ENCODE measurements at regions not wholly inside any gene's neighbourhood (a gene's known extent, or its start where the extent isn't known, plus 50 kb on each side); places are given as distances from the start of the nearest gene placed in this dataset.

DNA sequence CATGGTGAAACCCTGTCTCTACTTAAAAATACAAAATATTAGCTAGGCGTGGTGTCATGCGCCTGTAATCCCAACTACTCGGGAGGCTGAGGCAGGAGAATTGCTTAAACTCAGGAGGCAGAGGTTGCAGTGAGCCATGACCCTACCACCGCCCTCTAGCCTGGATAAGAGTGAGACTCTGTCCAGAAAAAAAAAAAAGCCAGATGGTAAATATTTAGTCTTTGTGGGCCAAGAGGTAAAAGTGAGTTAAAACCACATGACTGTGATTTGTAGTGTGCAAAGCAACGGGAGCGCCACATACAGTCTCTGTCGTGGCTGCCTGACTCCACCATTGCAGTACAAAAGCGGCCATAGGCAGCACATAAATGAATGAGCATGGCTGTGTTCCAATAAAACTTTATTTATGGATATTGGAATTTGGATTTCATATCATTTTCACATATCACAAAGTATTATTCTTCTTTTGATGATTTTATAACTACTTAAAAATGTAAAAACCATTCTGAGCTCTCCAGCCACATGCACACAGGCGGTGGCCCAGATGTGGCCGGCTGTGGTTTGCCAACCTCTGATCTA is 51.8 kb upstream of the CASZ1 start:
- no peak for TF ChIP-seq JUND (IDR thresholded peaks at IDR 0.05; ENCODE audit: low read depth)
- in situ Hi-C loops (cut with HindIII; ENCODE audit: low pct_unique_long_range_greater_than_20kb, low sequenced_read_pairs): no loop called here
- DNase-seq (ENCODE audit: low read depth in 1 of 2, low spot score in 1 of 2): no peak

DNA sequence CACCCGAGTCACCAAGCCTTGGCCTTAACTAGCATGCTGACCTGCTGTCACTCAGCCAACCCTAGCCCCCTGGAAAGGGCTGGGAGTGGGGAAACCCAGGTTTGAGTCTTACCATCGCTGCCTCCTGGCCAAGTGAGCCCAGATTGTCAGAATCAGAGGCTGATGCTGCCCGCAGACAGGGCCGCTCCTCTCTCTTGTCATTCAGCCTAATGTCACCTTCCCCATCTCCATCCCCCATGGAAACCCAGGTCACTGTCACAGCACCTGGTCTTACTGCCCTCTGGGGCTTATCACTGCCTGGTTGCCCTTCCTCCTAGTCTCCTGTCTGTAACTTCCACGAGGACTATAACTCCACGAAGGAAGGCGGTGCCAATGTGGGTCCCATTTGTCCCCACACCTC is 53.6 kb upstream of the CASZ1 start:
- TF ChIP-seq JUND (IDR thresholded peaks at IDR 0.05; ENCODE audit: low read depth): no peak
- in situ Hi-C loops (cut with HindIII; ENCODE audit: low pct_unique_long_range_greater_than_20kb, low sequenced_read_pairs): no loop called here
- DNase-seq (ENCODE audit: low read depth in 1 of 2, low spot score in 1 of 2): no peak

DNA sequence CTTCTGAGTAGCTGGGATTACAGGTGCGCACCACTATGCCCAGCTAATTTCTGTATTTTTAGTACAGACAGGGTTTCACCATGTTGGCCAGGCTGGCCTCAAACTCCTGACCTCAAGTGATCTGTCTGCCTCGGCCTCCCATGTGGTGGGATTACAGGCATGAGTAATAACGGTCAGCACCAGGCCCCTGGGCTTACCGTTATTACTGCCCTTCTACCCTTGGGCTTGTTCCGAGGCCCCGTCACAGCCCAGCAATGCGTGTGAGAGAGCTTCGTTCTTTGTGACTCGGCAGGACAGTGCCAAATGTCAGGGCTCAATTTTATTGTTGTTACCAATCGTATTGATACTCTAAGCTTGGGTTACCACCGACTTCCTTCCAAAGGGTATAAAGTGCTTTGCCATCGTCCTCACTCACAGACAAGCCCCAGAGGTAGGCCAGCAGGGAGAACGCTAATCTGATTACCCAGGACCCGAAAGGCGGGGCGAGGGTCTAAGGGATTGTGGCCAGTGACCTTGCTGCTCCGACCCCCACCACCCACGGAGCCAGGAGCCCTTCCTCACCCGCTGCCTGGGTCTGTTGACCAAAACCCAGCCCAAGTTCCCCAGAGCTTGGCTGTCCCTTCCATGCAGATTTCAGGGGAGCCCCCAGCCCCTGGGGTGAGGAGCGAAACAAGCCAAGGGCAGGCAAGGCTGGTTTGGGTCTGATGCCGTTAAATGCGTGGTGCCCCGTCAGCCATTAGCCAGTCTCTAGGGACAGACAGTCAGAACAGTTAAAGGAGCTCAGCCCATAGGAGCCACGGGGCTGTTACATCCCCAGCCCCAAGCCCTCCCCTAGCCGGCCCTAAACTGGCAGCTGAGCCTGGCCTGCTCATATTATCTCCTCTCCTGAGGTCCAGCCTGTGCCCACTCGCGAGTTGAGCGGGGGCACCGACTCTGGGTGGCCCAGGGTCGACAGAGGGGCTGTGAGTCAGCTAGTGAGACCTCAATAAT is 54.9 kb upstream of the CASZ1 start:
- in situ Hi-C loops (cut with HindIII; ENCODE audit: low pct_unique_long_range_greater_than_20kb, low sequenced_read_pairs): no loop called here
- TF ChIP-seq JUND (IDR thresholded peaks at IDR 0.05; ENCODE audit: low read depth): no peak
- DNase-seq (ENCODE audit: low read depth in 1 of 2, low spot score in 1 of 2): no peak

DNA sequence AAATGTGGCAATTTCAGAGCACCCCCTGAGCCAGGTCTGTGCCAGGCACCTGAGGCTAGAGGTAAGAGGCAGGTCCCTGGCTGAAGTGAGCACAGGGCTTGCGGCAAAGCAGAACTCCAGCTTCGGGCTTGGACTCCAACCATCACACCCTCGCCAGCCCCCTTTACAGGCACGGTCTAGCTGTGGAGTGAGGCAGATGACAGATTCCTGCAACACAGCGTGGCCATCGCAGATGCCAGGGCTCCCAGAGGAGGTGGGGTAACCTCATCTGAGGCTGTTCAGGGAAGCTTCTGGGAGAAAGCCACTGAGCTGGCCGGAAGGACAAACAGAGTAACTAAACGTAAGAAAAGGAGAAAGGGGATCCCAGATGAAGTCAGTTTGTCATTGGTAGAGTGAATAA is 55.6 kb upstream of the CASZ1 start:
- DNase-seq (ENCODE audit: low read depth in 1 of 2, low spot score in 1 of 2): no peak
- in situ Hi-C loops (cut with HindIII; ENCODE audit: low pct_unique_long_range_greater_than_20kb, low sequenced_read_pairs): no loop called here
- no peak for TF ChIP-seq JUND (IDR thresholded peaks at IDR 0.05; ENCODE audit: low read depth)

DNA sequence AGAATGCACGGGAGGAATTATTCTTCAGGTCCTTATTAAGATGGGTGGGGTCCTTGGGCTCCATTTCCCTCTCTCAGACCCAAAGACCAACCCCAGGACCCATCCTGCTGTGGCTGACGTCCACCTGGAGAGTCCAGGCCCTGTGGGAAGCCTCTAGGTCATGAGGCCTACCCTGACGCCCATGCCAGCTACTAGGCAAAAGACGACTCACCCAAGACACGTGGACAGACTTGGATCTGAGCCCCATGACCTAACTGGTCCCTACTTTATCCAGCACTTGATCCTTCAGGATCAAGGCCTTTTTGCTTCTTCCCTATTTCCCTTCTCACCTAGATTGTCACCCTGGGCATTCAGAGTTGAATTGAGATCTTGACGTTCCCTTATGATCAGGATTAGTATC is 56.0 kb upstream of the CASZ1 start:
- no peak for DNase-seq (ENCODE audit: low read depth in 1 of 2, low spot score in 1 of 2)
- in situ Hi-C loops (cut with HindIII; ENCODE audit: low pct_unique_long_range_greater_than_20kb, low sequenced_read_pairs): no loop called here
- TF ChIP-seq JUND (IDR thresholded peaks at IDR 0.05; ENCODE audit: low read depth): no peak

DNA sequence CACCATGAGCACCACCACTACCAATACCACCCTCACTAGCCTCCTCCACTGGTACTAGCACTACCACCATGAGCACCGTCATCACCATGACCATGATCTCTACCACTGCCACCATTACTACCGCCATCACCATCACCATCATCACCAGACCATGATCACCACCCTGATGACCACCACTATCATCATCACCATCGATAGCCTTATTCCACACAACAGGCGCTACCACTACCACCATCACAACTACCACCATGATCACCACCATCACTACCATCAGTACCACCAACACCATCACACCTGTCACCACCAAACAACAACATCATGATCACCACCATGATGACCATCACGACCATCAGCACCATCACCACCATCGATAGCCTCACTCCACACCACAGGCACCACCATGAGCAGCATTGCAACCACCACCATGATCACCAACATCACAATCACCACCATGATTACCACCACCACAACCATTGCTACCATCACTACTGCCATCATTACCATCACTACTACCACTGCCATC is 56.6 kb upstream of the CASZ1 start:
- DNase-seq (ENCODE audit: low read depth in 1 of 2, low spot score in 1 of 2): no peak
- in situ Hi-C loops (cut with HindIII; ENCODE audit: low pct_unique_long_range_greater_than_20kb, low sequenced_read_pairs): no loop called here
- no peak for TF ChIP-seq JUND (IDR thresholded peaks at IDR 0.05; ENCODE audit: low read depth)

DNA sequence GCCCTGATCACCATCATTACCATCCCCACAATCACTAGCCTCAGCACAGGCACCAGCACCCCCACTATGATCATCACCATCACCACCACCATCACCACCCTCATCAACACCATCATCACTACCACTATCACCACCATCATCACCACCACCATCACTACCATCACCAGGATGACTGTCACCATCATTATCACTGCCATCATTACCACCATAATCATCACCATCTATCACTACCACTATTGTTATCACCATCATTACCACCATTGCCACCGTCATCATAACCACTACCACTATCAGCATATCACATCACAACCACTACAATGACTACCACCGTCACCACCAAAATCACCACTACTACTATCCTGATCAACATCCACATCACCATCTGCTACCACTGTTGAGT is 57.3 kb upstream of the CASZ1 start:
- no peak for TF ChIP-seq JUND (IDR thresholded peaks at IDR 0.05; ENCODE audit: low read depth)
- DNase-seq (ENCODE audit: low read depth in 1 of 2, low spot score in 1 of 2): no peak
- in situ Hi-C loops (cut with HindIII; ENCODE audit: low pct_unique_long_range_greater_than_20kb, low sequenced_read_pairs): no loop called here

DNA sequence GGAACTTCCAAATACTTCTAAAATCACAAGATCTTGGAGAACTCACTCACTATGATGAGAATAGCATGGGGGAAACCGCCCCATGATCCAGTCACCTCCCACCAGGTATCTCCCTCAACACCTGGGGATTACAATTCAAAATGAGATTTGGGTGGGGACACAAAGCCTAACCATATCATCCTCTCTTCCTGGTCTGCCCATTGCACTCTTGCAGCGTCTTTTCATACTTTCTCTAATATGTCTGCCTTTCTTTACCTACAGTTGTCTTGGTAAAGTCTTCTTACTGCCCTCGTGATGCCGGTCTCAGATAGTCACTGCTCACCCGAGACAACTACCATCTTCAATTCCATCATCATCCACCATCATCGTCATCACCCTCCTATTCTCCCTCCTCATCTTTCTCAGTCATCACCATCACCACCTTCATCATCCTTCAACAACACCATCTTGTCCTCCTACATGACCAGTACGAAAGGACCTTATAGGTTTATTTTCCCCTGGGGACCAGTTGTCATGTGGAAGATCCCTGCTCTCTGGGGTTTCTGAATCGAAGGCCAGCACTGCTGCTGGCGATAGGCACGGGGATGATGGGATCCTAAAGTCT is 58.5 kb upstream of the CASZ1 start:
- no peak for TF ChIP-seq JUND (IDR thresholded peaks at IDR 0.05; ENCODE audit: low read depth)
- no peak for DNase-seq (ENCODE audit: low read depth in 1 of 2, low spot score in 1 of 2)
- in situ Hi-C loops (cut with HindIII; ENCODE audit: low pct_unique_long_range_greater_than_20kb, low sequenced_read_pairs): no loop called here

DNA sequence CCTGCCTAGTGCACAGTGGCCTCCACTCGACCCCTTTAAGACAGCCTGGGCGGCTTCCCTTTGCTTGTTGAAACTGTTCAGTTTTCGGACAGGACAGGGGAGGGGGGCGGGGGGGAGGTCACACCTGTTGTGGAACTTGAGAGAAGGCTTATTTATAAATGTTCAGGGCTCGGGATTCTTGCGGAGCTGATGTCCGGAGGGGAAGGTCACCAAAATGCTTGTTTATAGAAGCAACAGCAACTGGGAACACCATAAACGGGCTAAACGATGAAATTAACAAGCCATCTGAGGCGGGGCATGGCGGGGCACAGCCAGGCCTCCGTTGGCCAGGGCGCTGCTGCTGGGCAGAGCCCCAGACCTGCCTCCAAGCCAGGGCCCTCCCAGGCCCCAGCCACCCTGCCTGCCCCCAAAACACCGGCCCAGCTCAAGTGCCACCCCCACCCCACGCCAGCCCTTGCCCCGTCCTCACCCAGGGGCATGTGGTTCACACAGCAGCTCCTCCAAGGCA is 59.8 kb upstream of the CASZ1 start:
- TF ChIP-seq JUND (IDR thresholded peaks at IDR 0.05; ENCODE audit: low read depth): no peak
- in situ Hi-C loops (cut with HindIII; ENCODE audit: low pct_unique_long_range_greater_than_20kb, low sequenced_read_pairs): no loop called here
- DNase-seq (ENCODE audit: low read depth in 1 of 2, low spot score in 1 of 2): no peak

DNA sequence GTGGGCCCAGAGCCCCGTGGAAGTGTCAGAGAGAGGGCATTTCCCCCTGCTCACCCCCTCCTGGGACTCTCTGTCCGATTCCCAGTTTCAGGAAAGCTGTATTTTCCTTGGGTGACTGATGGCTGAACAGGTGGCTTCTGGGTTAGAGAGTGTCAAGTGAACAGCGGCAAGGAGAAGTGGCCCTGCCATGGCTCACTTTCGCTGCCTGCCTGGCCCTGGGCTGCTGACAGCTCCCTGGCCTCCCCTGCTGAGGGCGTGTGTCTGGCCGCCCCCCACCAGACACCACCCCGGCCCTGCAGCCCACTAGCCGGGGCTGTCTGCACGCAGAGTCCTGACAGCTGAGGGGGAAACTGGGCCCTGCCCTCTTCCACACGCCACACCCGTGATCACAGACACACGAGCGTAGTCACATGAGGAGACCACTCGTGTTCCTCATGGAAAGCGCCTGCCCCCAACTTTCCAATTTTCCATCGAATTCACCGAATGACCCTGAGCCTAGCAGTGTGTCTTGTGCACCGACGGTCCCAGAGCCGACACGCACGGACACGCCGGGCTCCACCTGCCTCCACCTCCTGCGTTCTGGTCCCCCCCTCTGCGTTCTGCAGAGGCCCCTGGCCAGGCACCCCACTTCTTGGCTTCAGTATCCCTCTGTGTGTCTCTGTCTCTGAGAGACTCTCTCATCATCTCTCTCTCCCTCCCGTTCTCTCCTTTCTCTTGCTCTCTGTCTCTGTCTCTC is 60.6 kb upstream of the CASZ1 start:
- no peak for TF ChIP-seq JUND (IDR thresholded peaks at IDR 0.05; ENCODE audit: low read depth)
- DNase-seq (ENCODE audit: low read depth in 1 of 2, low spot score in 1 of 2): no peak
- in situ Hi-C loops (cut with HindIII; ENCODE audit: low pct_unique_long_range_greater_than_20kb, low sequenced_read_pairs): no loop called here

DNA sequence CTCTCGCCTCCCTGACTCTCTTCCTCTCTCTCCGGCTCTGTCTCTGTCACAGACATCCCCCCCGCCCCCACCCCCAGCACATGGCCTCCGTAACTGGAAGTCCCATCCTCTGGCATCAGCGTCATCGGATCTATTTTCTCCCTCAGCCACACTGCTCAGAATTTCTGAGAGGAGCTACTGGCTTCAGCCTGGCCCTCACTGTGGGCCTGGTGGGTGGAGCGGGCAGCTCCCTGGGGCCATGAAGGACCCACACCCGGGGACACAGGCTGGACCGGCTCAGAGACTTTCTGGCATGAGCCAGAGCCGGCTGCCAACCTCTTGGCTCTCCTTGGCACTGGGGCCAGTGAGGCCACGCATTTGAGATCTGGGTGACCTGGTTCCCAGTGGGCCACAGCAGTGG is 61.2 kb upstream of the CASZ1 start:
- in situ Hi-C loops (cut with HindIII; ENCODE audit: low pct_unique_long_range_greater_than_20kb, low sequenced_read_pairs): no loop called here
- DNase-seq (ENCODE audit: low read depth in 1 of 2, low spot score in 1 of 2): no peak
- no peak for TF ChIP-seq JUND (IDR thresholded peaks at IDR 0.05; ENCODE audit: low read depth)

DNA sequence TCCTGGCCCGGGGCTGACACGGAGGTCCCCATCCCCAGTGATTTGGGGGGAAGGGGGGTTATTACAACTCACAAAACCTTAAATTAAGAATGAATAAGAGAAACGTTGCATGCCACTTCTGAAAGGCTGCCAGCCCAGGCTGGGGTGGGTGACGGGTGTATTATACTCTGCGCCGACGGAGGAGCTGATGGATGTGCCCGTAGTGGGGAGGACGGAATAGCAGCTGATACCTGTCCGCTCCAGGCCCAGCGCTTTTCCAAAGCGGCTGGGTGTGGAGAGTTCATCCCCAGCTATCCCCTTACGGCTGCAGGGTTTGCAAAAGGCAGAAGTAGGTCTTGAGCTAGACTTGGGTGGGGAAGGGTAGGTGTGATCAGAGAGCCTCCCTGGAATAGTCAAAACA is 63.8 kb upstream of the CASZ1 start:
- DNase-seq (ENCODE audit: low read depth in 1 of 2, low spot score in 1 of 2): no peak
- in situ Hi-C loops (cut with HindIII; ENCODE audit: low pct_unique_long_range_greater_than_20kb, low sequenced_read_pairs): no loop called here
- TF ChIP-seq JUND (IDR thresholded peaks at IDR 0.05; ENCODE audit: low read depth): no peak

All from T47D (cell line).